ENCODE measurements at regions not wholly inside any gene's neighbourhood (a gene's known extent, or its start where the extent isn't known, plus 50 kb on each side); places are given as distances from the start of the nearest gene placed in this dataset.

DNA sequence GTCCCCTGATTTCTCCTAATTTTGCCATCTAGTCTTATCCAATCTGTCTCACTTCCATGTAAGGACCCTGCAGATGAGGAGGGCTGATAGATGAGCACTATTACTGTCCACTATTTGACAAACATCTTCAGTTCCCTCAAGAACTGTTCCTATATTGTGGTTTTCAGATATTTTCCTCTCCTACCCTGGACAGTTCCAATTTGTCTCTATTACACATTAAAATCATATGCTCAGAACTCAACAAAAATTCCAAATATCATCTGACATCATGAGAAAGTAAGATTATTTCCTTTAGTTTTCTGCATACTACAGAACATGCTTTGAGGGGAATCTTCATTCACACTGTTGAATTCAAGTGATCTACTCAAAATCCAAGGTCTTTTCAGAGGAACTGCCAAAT, 265.6 kb upstream of the ARID1B start:
- Histone ChIP-seq H3K27me3 (replicated peaks; ENCODE audit: insufficient read depth) (no peaks in the 10 kb centered on the region), H3K9me3 (no peaks in the 10 kb centered on the region), H3K27ac (no peak overlapping the region), H3K4me3 (no peak overlapping the region), H3K4me1 (ENCODE audit: control insufficient read depth in 1 of 2, low read depth in 2 of 2) (no peaks in the 10 kb centered on the region), H3K36me3 (no peaks in the 10 kb centered on the region)
- DNase-seq (ENCODE audit: low spot score) (no peak), ATAC-seq (ENCODE audit: insufficient number of reproducible peaks, low FRiP score, low read depth) (no peak)
- TF ChIP-seq, protein P1, sequence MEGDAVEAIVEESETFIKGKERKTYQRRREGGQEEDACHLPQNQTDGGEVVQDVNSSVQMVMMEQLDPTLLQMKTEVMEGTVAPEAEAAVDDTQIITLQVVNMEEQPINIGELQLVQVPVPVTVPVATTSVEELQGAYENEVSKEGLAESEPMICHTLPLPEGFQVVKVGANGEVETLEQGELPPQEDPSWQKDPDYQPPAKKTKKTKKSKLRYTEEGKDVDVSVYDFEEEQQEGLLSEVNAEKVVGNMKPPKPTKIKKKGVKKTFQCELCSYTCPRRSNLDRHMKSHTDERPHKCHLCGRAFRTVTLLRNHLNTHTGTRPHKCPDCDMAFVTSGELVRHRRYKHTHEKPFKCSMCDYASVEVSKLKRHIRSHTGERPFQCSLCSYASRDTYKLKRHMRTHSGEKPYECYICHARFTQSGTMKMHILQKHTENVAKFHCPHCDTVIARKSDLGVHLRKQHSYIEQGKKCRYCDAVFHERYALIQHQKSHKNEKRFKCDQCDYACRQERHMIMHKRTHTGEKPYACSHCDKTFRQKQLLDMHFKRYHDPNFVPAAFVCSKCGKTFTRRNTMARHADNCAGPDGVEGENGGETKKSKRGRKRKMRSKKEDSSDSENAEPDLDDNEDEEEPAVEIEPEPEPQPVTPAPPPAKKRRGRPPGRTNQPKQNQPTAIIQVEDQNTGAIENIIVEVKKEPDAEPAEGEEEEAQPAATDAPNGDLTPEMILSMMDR (IDR thresholded peaks at IDR 0.05) = no peak

DNA sequence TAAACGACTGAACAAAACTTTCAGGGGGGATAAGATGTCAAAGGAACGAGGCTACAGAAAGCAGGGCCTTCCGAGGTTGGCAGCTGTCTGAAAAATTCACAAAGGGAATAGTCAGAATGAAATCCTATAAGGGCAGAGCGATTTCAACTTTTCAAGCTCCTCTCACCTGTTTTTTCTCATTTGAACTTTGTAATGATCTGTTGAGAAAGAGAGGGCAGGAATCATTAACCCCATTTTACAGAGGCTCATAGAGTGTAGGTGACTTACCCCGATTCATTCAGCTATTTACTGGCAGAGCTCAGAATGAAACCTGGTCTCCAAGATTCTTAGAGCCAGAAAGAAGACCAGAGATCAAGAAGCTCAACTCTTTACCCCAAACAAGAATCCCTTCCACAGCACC, 266.1 kb upstream of the ARID1B start:
- DNase-seq (ENCODE audit: low spot score) (no peak), ATAC-seq (ENCODE audit: insufficient number of reproducible peaks, low FRiP score, low read depth) (no peak)
- Histone ChIP-seq H3K4me3 (no peak overlapping the region), H3K9me3 (no peaks in the 10 kb centered on the region), H3K27ac (no peak overlapping the region), H3K36me3 (no peaks in the 10 kb centered on the region), H3K27me3 (replicated peaks; ENCODE audit: insufficient read depth) (no peaks in the 10 kb centered on the region), H3K4me1 (ENCODE audit: control insufficient read depth in 1 of 2, low read depth in 2 of 2) (no peaks in the 10 kb centered on the region)
- TF ChIP-seq, protein P1 (IDR thresholded peaks at IDR 0.05) = no peak

DNA sequence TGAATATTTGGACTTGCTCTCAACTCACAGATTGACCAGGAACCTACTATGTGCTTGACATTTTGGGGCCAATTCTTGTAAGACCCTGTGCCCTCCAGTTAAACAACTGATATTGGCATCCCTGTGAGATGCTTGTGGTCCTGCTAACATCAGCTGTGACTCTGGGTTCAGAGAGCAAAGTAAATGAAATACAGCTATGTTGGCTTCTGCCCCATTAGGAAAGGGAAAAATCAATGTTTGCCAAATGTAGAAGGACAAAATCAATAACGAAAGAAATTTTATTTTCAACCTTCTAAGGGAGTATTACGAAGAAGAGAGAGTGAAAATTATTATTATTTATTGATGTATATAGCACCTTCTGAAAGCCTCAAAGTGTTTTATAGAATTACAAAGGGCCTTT, 266.9 kb upstream of the ARID1B start:
- H3K27me3 ChIP-seq (replicated peaks; ENCODE audit: insufficient read depth) = no peaks in the 10 kb centered on the region
- DNase-seq (ENCODE audit: low spot score) = no peak
- H3K36me3 ChIP-seq = no peaks in the 10 kb centered on the region
- H3K9me3 ChIP-seq = no peaks in the 10 kb centered on the region
- TF ChIP-seq, protein P1 (IDR thresholded peaks at IDR 0.05) = no peak
- ATAC-seq (ENCODE audit: insufficient number of reproducible peaks, low FRiP score, low read depth) = no peak
- H3K4me3 ChIP-seq = no peak overlapping the region
- H3K4me1 ChIP-seq (ENCODE audit: control insufficient read depth in 1 of 2, low read depth in 2 of 2) = no peaks in the 10 kb centered on the region
- H3K27ac ChIP-seq = no peak overlapping the region

DNA sequence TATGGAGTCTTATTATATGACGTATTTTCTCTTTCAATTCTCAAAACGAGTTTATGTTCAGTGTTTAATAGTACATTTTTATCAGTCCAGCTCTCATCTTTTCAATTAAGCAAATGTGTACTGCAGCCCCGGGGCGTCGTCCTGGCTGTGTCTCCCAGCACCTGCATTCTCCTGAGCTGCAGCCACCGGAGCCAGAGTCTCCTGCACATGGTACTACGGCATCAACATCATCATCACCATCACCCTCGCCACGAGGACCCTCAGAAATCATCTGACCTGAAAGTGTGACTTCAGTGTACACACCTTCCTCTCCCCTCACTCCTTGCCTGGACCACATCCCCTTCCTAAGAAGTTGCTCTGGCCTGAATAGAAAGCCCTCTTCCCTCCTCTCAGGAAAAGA, 267.7 kb upstream of the ARID1B start:
- no peak for ATAC-seq (ENCODE audit: insufficient number of reproducible peaks, low FRiP score, low read depth)
- no peak overlapping the region for H3K4me3 ChIP-seq
- TF ChIP-seq, protein P1 (IDR thresholded peaks at IDR 0.05) = no peak
- H3K9me3 ChIP-seq = no peaks in the 10 kb centered on the region
- no peaks in the 10 kb centered on the region for H3K27me3 ChIP-seq (replicated peaks; ENCODE audit: insufficient read depth)
- no peak overlapping the region for H3K27ac ChIP-seq
- H3K4me1 ChIP-seq (ENCODE audit: control insufficient read depth in 1 of 2, low read depth in 2 of 2) = no peaks in the 10 kb centered on the region
- H3K36me3 ChIP-seq = no peaks in the 10 kb centered on the region
- DNase-seq (ENCODE audit: low spot score) = no peak

DNA sequence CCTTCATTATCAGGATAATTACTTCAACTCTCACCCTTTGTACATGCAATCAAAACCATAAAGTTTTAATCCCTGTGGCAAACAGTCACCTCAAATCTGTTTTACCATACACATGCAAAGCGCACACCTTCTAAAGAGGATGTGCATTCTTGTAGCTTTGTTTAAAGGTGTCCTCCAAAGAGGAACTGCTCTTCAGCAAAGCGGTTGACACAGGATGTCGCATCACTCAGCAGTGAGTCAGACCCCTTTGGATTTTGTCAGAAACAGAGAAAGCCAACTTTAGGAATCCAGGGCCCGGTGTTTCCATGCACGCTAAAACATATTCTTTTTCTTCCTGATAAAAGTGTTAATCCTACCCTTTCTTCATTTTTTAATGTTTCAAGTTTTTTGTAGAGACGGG, 268.3 kb upstream of the ARID1B start:
- Histone ChIP-seq H3K36me3 (no peaks in the 10 kb centered on the region), H3K27ac (no peak overlapping the region), H3K4me1 (ENCODE audit: control insufficient read depth in 1 of 2, low read depth in 2 of 2) (no peaks in the 10 kb centered on the region), H3K27me3 (replicated peaks; ENCODE audit: insufficient read depth) (no peaks in the 10 kb centered on the region), H3K9me3 (no peaks in the 10 kb centered on the region), H3K4me3 (no peak overlapping the region)
- TF ChIP-seq, protein P1 (IDR thresholded peaks at IDR 0.05) = no peak
- ATAC-seq (ENCODE audit: insufficient number of reproducible peaks, low FRiP score, low read depth) = no peak
- no peak for DNase-seq (ENCODE audit: low spot score)

All from thoracic aorta (tissue), 2 donors.